H1 (cell line): ENCODE measurements at regions not wholly inside any gene's neighbourhood (a gene's known extent, or its start where the extent isn't known, plus 50 kb on each side); places are given as distances from the start of the nearest gene placed in this dataset.

ENCODE experiments used
- CEBPB ChIP-seq: IDR thresholded peaks from 2 replicates; pipeline ENCODE4 v1.6.1; 2012; ENCODE audit warnings: low read depth, low read length
- CHD1 ChIP-seq: IDR thresholded peaks from 2 replicates; pipeline ENCODE4 v1.6.1; 2012; ENCODE audit warnings: low read depth, low read length, improper control_type of control experiment
- FOSL1 ChIP-seq: IDR thresholded peaks from 2 replicates; pipeline ENCODE4 v1.6.1; 2011; ENCODE audit warnings: mild to moderate bottlenecking, low read depth, low read length, moderate library complexity; ENCODE audit not compliant: insufficient read depth
- JUND ChIP-seq: IDR thresholded peaks from 2 replicates; pipeline ENCODE4 v1.6.1; 2011; ENCODE audit warnings: mild to moderate bottlenecking, improper control_type of control experiment, low read length
- POU5F1 ChIP-seq: IDR thresholded peaks from 2 replicates; pipeline ENCODE4 v1.6.1; 2011; ENCODE audit warnings: low read depth, mild to moderate bottlenecking, low read length, moderate library complexity
- RBBP5 ChIP-seq: IDR thresholded peaks from 2 replicates; pipeline ENCODE4 v1.7.1; 2012; ENCODE audit warnings: low read depth, mild to moderate bottlenecking, inconsistent platforms, low read length, moderate library complexity, borderline replicate concordance
- SP1 ChIP-seq: IDR thresholded peaks from 2 replicates; pipeline ENCODE4 v1.6.1; 2011; ENCODE audit warnings: low read depth, low read length
- SP2 ChIP-seq: IDR thresholded peaks from 2 replicates; pipeline ENCODE4 v1.6.1; 2012; ENCODE audit warnings: mild to moderate bottlenecking, low read length, inconsistent platforms
- TF ChIP-seq, protein P1 (sequence below): IDR thresholded peaks from 2 replicates; pipeline ENCODE4 v1.6.1; 2012; ENCODE audit warnings: low read length, inconsistent platforms

- TF ChIP-seq, protein P1, sequence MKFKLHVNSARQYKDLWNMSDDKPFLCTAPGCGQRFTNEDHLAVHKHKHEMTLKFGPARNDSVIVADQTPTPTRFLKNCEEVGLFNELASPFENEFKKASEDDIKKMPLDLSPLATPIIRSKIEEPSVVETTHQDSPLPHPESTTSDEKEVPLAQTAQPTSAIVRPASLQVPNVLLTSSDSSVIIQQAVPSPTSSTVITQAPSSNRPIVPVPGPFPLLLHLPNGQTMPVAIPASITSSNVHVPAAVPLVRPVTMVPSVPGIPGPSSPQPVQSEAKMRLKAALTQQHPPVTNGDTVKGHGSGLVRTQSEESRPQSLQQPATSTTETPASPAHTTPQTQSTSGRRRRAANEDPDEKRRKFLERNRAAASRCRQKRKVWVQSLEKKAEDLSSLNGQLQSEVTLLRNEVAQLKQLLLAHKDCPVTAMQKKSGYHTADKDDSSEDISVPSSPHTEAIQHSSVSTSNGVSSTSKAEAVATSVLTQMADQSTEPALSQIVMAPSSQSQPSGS: no peak
- TF ChIP-seq SP1 (no peak), SP2 (no peak), FOSL1 (no peak), CHD1 (no peak), POU5F1 (no peak), RBBP5 (no peak), JUND (no peak), CEBPB (no peak)
- TF ChIP-seq, all 59 proteins: peak for 0
Observed at GRCh38 chr14:73775339-73776193, 61.4 kb upstream of the PNMA1 start (continued).
